OCI-LY3 (cell line): ENCODE measurements at regions not wholly inside any gene's neighbourhood (a gene's known extent, or its start where the extent isn't known, plus 50 kb on each side); places are given as distances from the start of the nearest gene placed in this dataset.

Source experiments
- H2AFZ ChIP-seq: fragments of 200-600, 300-600 bp; shearing (Covaris generic); 2 replicates; pipeline ENCODE4 v1.6.0; 2014; ENCODE audit warnings: antibody characterized with exemption, low read depth, low read length
- H3K27ac ChIP-seq: fragments of 200-600, 300-600 bp; sonication (generic); 2 replicates; pipeline ENCODE4 v1.5.1; 2014; ENCODE audit warnings: mild to moderate bottlenecking, low read length, moderate library complexity, mixed read lengths
- H3K27me3 ChIP-seq: fragments of 200-600, 300-600 bp; sonication (generic); 2 replicates; pipeline ENCODE4 v1.6.1; 2014; ENCODE audit warnings: low read depth, low read length, mixed read lengths
- H3K36me3 ChIP-seq: fragments of 200-600, 300-600 bp; sonication (generic); replicated peaks from 2 replicates; pipeline ENCODE3; 2014; ENCODE audit warnings: low read depth, low read length, mixed read lengths
- H3K4me1 ChIP-seq: fragments of 300-600, 200-600 bp; sonication (generic); 2 replicates; pipeline ENCODE4 v1.6.1; 2014; ENCODE audit warnings: low read length, mixed read lengths
- H3K4me2 ChIP-seq: fragments of 200-600, 300-600 bp; sonication (generic); 2 replicates; pipeline ENCODE4 v1.6.1; 2014; ENCODE audit warnings: low read length, mixed read lengths
- H3K4me3 ChIP-seq: fragments of 300-600, 200-600 bp; sonication (generic); 2 replicates; pipeline ENCODE4 v1.5.1; 2014; ENCODE audit warnings: antibody characterized with exemption, mild to moderate bottlenecking, low read length, moderate library complexity
- H3K79me2 ChIP-seq: fragments of 300-600, 200-600 bp; shearing (Covaris generic); 2 replicates; pipeline ENCODE4 v1.6.1; 2014; ENCODE audit warnings: mild to moderate bottlenecking, low read length, mixed read lengths
- H3K9ac ChIP-seq: fragments of 300-600, 200-600 bp; shearing (Covaris generic); 2 replicates; pipeline ENCODE4 v1.6.0; 2014; ENCODE audit warnings: mild to moderate bottlenecking, low read length, moderate library complexity
- H3K9me3 ChIP-seq: fragments of 200-600, 300-600 bp; shearing (Covaris generic); 2 replicates; pipeline ENCODE4 v1.6.1; 2014; ENCODE audit warnings: low read length, mixed read lengths; ENCODE audit not compliant: insufficient read depth
- H4K20me1 ChIP-seq: fragments of 200-600, 300-600 bp; sonication (generic); 2 replicates; pipeline ENCODE4 v1.6.1; 2016; ENCODE audit warnings: low read length, mixed read lengths; ENCODE audit not compliant: insufficient read depth
- EZH2phosphoT487 ChIP-seq: fragments of 200-600 bp; shearing (Covaris generic); IDR thresholded peaks from 2 replicates; pipeline ENCODE4 v1.6.1; 2018; ENCODE audit warnings: antibody characterized with exemption, mixed run types, low read depth
- TF ChIP-seq, protein P1 (sequence below): fragments of 200-600, 300-600 bp; sonication (generic); IDR thresholded peaks from 2 replicates; pipeline ENCODE4 v1.5.1; 2014; ENCODE audit warnings: antibody characterized with exemption, low read length, low read depth

DNA sequence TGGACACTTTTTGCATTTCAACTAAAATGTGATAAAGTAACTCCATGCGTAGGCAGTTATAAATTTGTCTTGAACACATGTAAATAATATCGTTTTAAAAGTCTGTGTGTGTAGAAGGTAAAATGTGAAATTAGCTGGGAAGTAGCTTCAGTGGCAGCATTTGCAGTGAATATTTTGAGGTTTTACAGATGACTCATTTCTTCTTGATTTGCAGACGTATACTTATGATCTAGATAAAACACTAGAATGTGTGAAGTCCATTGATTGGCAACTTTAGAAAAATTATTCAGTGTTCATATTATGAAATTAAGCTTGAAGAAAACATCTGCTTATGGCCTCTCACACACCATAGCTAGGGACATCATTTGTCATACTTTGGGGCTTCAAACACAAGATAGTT, 788.6 kb upstream of the NOVA1 start:
- H3K27me3 ChIP-seq, result no peaks in the 10 kb centered on the region
- H3K9ac ChIP-seq, result no peak overlapping the region
- TF ChIP-seq, protein P1, sequence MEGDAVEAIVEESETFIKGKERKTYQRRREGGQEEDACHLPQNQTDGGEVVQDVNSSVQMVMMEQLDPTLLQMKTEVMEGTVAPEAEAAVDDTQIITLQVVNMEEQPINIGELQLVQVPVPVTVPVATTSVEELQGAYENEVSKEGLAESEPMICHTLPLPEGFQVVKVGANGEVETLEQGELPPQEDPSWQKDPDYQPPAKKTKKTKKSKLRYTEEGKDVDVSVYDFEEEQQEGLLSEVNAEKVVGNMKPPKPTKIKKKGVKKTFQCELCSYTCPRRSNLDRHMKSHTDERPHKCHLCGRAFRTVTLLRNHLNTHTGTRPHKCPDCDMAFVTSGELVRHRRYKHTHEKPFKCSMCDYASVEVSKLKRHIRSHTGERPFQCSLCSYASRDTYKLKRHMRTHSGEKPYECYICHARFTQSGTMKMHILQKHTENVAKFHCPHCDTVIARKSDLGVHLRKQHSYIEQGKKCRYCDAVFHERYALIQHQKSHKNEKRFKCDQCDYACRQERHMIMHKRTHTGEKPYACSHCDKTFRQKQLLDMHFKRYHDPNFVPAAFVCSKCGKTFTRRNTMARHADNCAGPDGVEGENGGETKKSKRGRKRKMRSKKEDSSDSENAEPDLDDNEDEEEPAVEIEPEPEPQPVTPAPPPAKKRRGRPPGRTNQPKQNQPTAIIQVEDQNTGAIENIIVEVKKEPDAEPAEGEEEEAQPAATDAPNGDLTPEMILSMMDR, result no peak
- no peak for TF ChIP-seq EZH2phosphoT487
- no peaks in the 10 kb centered on the region for H3K4me1 ChIP-seq
- H3K9me3 ChIP-seq, result no peaks in the 10 kb centered on the region
- H3K79me2 ChIP-seq, result no peaks in the 10 kb centered on the region
- H3K4me2 ChIP-seq, result no peak overlapping the region
- H3K36me3 ChIP-seq, result no peaks in the 10 kb centered on the region
- no peak overlapping the region for H2AFZ ChIP-seq
- no peak overlapping the region for H3K27ac ChIP-seq
- H4K20me1 ChIP-seq, result no peaks in the 10 kb centered on the region
- no peak overlapping the region for H3K4me3 ChIP-seq

DNA sequence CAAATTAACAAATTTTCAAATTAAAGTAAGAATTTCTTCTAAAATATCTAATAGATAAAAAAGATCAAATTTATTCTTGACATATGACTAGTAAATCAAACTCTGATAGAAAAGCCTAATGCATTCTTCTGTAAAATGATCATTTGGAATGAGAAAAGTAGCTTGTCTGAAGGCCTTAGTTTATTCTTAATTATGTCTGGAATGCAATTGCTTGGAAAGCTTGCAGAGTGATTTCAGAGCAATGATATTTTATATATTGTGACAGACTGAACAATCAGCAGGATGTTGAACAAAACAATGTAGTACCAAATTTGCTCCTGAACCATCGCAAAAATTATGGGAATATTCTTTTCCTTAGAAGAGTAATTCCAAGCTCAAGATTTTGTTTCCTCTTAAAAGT, 789.6 kb upstream of the NOVA1 start:
- Histone ChIP-seq H3K27ac (no peak overlapping the region), H3K4me1 (no peaks in the 10 kb centered on the region), H2AFZ (no peak overlapping the region), H3K9ac (no peak overlapping the region), H3K4me3 (no peak overlapping the region), H3K27me3 (no peaks in the 10 kb centered on the region), H4K20me1 (no peaks in the 10 kb centered on the region), H3K9me3 (no peaks in the 10 kb centered on the region), H3K36me3 (no peaks in the 10 kb centered on the region), H3K4me2 (no peak overlapping the region), H3K79me2 (no peaks in the 10 kb centered on the region)
- no peak for TF ChIP-seq EZH2phosphoT487

DNA sequence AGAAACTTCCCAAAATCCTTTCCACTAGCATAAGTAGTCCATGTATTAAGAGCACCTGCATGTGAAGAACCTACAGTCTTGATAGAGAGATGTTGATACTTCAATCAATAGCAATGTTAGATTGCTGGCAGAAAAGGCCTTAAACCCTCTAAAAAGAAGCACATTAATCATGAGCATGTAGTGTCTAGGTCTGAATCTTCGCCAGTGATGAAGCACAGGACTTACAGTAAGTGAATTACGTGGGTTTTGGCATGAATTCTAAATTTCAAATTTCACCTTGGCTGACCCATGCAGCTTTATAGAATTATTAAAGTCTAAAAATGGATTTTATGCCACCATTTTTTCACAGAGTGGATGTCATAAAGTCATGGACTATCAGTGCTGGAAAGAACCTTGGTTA, 791.6 kb upstream of the NOVA1 start:
- no peak overlapping the region for H3K4me3 ChIP-seq
- H3K4me1 ChIP-seq, result no peaks in the 10 kb centered on the region
- H3K9ac ChIP-seq, result no peak overlapping the region
- H3K9me3 ChIP-seq, result no peaks in the 10 kb centered on the region
- no peak overlapping the region for H2AFZ ChIP-seq
- TF ChIP-seq EZH2phosphoT487, result no peak
- TF ChIP-seq, protein P1, result no peak
- H4K20me1 ChIP-seq, result no peaks in the 10 kb centered on the region
- no peak overlapping the region for H3K27ac ChIP-seq
- H3K27me3 ChIP-seq, result no peaks in the 10 kb centered on the region
- no peaks in the 10 kb centered on the region for H3K36me3 ChIP-seq
- no peaks in the 10 kb centered on the region for H3K79me2 ChIP-seq
- H3K4me2 ChIP-seq, result no peak overlapping the region

DNA sequence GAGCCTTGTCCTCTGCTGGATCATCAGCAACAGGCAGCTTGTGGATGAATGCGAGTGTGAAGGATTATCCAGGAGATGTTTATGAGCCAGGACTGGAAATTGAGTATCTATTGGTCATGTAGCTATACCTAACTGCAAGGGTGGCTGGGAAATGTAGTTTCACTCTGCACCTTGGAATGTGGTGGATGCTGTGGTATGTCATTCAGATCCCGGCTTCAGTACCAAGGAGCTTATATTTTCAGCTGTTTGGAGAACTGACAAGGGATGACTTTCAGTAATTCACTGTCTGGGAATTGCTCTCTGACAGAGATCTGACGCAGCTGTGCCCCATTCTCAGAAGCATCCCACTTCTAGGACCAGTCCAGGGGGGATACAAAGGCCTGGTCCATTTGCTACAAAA, 792.3 kb upstream of the NOVA1 start:
- no peak overlapping the region for H3K27ac ChIP-seq
- H3K27me3 ChIP-seq, result no peaks in the 10 kb centered on the region
- TF ChIP-seq, protein P1, result no peak
- no peak for TF ChIP-seq EZH2phosphoT487
- H3K9me3 ChIP-seq, result no peaks in the 10 kb centered on the region
- H3K4me3 ChIP-seq, result no peak overlapping the region
- H4K20me1 ChIP-seq, result no peaks in the 10 kb centered on the region
- no peaks in the 10 kb centered on the region for H3K36me3 ChIP-seq
- H3K79me2 ChIP-seq, result no peaks in the 10 kb centered on the region
- no peak overlapping the region for H3K9ac ChIP-seq
- no peak overlapping the region for H3K4me2 ChIP-seq
- no peak overlapping the region for H2AFZ ChIP-seq
- H3K4me1 ChIP-seq, result no peaks in the 10 kb centered on the region

DNA sequence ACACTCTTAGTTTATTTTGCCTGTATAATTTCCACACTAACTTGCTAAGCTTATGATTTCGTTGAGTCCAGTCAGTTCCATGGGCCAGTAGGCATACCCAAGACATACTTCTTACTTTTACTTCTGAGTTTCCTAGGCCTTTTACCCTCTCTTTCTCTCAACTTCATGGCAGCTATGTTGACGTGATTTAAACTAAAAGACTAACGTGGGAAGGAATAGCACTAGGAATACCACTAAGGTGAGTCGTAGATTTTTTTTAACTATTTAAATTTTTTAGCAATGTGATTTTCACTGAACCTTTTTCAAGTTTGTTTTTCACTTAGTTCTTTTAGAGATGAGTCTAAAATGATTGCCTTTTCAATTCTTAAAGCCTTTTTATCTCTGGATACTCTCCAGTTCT, 793.5 kb upstream of the NOVA1 start:
- no peak for TF ChIP-seq EZH2phosphoT487
- TF ChIP-seq, protein P1, result no peak
- Histone ChIP-seq H3K4me3 (no peak overlapping the region), H3K4me2 (no peak overlapping the region), H3K79me2 (no peaks in the 10 kb centered on the region), H3K9ac (no peak overlapping the region), H3K4me1 (no peaks in the 10 kb centered on the region), H3K27ac (no peak overlapping the region), H4K20me1 (no peaks in the 10 kb centered on the region), H3K36me3 (no peaks in the 10 kb centered on the region), H3K27me3 (no peaks in the 10 kb centered on the region), H2AFZ (no peak overlapping the region), H3K9me3 (no peaks in the 10 kb centered on the region)
